Kidney tubule cell (primary cell): ENCODE measurements at regions not wholly inside any gene's neighbourhood (a gene's known extent, or its start where the extent isn't known, plus 50 kb on each side); places are given as distances from the start of the nearest gene placed in this dataset.
"Not testable (repeated sequence)": the region's sequence is repeated elsewhere in the genome, so short reads cannot be mapped to it uniquely, and the experiment has no call there.

Experiments
- DNase-seq: peaks from one replicate; pipeline ENCODE4 v3.0.0-alpha.2; 2018; ENCODE audit warnings: low spot score

GRCh38 chr16:11416228-11417001 is 71.2 kb downstream of the RMI2 start:
- DNase-seq = no peak

DNA sequence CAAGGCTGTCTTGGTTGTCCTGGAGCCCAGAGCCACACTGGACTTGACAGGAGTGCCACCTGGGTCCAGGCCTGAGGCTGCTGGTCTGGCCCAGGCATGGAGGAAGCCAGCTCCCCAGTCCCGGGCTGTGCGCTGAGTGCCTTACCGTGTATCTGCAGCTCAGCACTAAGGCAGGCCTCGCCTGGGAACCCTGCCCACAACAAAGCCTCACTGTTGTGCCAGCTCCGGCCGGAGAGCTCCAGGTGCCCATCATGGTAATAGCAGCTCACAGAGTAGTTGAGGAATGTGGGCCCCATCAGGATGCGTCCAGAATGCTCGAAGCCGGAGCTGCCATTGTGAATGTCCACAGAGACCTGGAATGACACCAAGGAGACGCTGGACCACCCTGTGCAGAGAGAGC is 72.2 kb downstream of the RMI2 start:
- no peak for DNase-seq

- DNase-seq = no peak
Observed at GRCh38 chr16:11418506-11418905, 73.2 kb downstream of the RMI2 start.

DNA sequence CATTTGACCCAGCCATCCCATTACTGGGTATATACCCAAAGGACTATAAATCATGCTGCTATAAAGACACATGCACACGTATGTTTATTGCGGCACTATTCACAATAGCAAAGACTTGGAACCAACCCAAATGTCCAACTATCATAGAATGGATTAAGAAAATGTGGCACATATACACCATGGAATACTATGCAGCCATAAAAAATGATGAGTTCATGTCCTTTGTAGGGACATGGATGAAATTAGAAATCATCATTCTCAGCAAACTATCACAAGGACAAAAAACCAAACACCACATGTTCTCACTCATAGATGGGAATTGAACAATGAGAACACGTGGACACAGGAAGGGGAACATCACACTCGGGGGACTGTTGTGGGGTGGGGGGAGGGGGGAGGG is 74.8 kb downstream of the RMI2 start:
- not testable (repeated sequence) for DNase-seq

- DNase-seq = no peak
Observed at GRCh38 chr16:11420895-11421294, 75.6 kb downstream of the RMI2 start.

DNA sequence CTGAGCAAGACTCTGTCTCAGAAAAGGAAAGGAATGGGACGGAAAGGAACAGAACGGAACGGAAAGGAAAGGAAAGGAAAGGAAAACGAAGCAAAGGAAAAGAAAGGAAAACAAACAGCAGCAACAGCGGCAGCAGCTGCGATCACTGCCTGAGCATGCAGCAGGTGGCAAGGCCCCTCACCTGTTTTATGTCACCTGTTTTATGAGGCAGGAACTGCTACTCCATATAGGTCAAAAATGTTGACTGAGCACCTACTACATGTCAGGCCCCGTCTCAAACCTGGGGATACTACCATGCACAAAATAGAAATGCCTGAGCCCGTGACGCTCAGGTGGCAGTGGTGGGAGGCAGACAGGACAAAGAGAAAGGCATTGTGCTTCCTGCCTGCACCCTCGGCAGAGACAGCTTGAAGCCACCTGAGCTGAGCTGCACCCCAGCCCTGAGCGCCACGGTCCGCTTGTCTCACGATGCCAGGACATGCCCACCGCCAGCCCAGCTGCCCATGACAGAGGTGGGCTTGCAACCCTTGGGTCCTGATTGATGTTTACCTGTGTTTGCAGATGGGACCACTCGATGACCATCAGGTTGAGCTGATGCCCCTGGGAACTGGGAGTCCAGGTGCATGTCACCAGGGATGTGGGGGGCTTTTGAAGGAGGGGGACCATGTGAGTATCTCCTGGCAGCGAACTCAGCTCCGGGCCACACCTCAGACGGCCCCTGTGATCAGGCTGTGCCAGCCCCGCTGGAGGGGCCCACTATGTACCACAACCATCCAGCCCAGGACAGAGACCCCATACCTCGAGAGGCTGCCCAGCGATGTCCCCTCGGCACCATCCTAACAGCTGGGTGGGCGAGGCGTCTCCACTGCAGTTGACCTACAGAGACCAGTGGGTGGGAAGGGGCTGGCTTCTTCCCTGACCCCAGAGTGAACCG is 77.4 kb downstream of the RMI2 start:
- DNase-seq = no peak

GRCh38 chr16:11423315-11424117 is 78.3 kb downstream of the RMI2 start:
- DNase-seq = no peak

- DNase-seq = no peak
Observed at GRCh38 chr16:11424118-11424460, 78.8 kb downstream of the RMI2 start.

DNA sequence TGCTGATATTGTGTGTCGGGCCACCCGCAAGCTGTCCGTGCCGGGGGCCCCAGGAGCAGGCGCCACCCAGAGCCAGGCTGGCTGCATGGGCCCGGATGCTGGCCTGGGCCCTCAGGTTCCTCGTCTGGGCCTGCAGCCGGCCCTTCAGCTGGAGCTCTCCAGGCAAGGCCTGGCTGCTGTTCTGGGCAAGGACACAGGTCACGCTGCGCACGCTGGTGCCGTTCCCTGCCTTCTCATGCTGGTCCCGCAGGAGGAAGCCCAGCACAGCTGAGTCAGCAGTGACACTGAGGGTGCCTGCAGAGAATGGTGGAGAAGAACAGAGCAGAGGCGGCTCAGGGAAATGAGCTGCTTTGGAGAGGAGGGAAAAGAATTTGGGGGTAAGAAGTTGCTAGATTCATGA is 79.9 kb downstream of the RMI2 start:
- DNase-seq = no peak

- DNase-seq = no peak
Observed at GRCh38 chr16:11428623-11428953, 83.3 kb downstream of the RMI2 start.

GRCh38 chr16:11429123-11429522 is 83.9 kb downstream of the RMI2 start:
- DNase-seq = no peak

DNA sequence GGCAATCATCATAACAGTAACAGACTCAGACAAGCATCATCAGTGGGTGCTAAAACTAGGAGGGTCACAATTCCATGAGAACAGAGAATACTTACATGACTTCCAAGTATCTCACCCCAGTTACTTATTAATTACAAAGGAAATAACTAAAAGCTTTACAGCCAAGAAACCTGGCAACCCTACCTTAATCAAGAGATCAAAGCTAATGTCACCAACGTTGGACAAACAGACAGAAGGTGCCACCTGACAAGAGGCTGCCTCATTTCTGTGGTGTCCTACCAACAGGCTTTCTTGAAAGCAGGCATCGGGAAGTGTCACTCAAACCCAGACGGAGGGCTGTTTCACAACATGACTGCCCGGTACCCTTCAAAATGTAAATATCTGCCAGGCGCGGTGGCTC is 84.6 kb downstream of the RMI2 start:
- peak; percentile 52 for DNase-seq

DNA sequence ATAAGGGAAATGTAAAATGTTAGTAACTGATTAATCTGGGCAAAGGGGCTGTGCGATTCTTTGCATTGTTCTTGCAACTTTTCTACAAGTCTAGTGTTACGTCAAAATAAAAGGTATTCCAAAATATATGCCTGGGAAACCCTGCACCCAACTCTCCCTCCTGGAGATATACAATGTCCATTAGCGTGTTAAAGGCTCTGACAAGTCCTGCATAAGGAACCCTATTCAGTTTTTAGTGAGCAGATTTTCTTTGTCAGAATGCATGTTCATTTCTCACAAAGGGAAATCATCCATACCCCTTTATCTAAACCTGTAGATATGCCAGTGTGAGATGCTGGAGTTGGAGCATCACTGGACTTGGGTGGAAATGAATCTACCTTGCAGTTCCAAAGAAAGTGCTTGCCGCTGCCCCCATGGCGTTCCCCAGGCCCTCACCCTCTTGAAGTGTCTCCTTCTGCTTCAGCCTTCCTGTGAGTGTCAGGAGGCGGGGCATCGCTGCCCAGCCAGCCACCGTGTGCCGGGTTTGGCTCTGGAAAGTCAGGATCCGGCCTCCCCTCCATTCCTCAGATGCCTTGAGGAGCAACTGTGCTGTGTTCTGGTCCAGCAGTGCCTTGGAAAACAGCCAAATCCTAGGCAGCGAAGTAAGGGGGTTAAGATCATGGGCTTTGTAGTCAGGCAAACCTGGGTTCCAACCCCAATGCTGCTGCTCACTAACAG is 85.5 kb downstream of the RMI2 start:
- no peak for DNase-seq

GRCh38 chr16:11431915-11432465 is 86.7 kb downstream of the RMI2 start:
- DNase-seq = peak; percentile 7

DNA sequence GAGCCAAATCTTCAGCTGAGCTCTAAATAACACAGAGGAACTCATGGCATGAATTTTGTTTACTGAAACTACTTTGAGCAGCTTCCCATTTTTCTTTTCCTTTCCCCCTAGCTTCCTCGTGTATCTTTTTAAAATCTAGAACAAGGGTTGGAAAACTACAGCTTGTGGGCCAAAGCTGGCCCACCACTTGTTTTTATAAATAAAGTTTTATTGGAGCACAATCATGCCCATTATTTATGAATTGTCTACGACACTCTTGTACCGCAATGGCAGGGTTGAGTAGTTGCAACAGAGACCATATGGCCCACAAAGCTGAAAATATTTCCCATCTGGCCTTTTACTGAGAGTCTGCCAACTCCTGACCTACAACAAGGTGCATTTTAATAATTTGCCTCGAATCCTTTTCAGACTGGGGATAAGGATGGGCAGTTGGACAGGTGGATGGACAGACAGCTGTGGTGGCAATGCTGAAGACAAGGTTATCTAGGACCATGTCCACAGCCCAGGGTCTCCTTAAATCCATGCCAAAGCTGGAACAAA is 87.7 kb downstream of the RMI2 start:
- DNase-seq = no peak

GRCh38 chr16:11435576-11435975 is 90.3 kb downstream of the RMI2 start:
- DNase-seq = no peak

- no peak for DNase-seq
Observed at GRCh38 chr16:11437069-11437468, 91.8 kb downstream of the RMI2 start.

DNA sequence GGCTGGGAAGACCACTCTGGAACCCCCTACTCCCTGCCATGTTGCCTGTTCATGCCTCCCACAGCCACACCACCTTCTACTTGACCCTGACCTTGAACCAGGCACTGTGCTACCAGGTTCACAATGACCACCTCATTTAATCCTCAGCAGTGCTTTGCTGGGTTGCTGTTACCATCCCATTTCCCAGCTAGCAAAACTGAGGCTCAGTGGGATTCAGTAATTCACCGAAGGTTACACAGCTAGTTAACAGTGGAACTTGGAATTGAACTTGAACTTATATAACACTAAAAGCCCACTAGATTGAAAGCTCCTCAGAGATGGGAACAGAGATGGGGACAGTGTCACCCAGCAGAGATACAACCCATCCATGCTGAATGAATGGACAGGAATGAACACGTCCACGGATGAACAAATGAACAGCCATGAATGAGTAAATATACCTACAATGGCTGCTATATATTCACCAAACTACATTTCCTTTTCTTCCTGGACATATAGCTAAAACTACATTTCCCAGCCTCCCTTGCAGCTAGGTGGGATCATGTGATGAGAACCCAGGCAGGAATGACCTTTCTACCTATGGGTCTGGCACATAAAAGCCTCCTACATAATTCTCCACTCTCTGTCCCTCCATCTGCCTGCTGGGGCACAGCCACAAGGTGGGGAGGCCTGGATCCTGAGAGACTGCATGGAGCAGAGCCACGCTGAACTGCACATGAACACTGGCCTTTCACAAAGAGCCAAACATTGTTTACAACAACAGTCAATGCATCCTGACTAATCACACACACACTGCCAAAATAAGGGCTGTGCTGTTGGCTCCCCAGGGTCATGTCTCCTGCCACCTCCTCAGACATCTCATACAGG is 94.8 kb downstream of the RMI2 start:
- DNase-seq = no peak

- DNase-seq = no peak
Observed at GRCh38 chr16:11440657-11441012, 95.4 kb downstream of the RMI2 start.

GRCh38 chr16:11445486-11445885 is 100.2 kb downstream of the RMI2 start:
- DNase-seq = no peak
